AG09309 (cell line): ENCODE measurements at regions not wholly inside any gene's neighbourhood (a gene's known extent, or its start where the extent isn't known, plus 50 kb on each side); places are given as distances from the start of the nearest gene placed in this dataset.

Experiments used
- DNase-seq: peaks from one replicate; pipeline ENCODE4 v3.0.0-alpha.2; 2010; ENCODE audit warnings: low read depth
- H3K4me3 ChIP-seq: 2 replicates; pipeline ENCODE4 v1.5.1; 2011; ENCODE audit warnings: mild to moderate bottlenecking, low read depth, low read length, moderate library complexity; ENCODE audit not compliant: control insufficient read depth
- TF ChIP-seq, protein P1 (sequence below): IDR thresholded peaks from 2 replicates; pipeline ENCODE4 v1.5.1; 2011; ENCODE audit warnings: mild to moderate bottlenecking, low read depth, low read length, inconsistent platforms; ENCODE audit not compliant: insufficient read depth, control insufficient read depth; ENCODE audit errors: missing control alignments

DNA sequence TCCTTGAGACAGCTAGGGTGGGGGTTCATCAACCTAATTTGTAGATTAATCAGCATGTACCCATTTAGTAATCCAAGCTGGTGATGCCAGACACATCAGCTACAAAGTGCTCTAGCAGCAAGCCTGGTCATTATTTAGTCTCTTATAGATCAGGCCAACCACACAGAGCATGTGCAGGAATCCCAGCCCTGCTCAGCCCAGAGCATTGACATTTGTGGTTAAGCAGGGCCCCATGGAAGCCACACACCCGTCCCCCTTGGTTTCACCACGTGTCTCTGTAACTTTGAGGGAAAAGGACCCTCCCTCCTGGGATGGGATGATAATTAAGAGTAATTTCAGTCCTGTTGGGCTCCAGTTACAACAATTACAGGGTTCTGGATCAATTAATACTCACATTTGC, 268.8 kb upstream of the RPL38 start:
- TF ChIP-seq, protein P1, sequence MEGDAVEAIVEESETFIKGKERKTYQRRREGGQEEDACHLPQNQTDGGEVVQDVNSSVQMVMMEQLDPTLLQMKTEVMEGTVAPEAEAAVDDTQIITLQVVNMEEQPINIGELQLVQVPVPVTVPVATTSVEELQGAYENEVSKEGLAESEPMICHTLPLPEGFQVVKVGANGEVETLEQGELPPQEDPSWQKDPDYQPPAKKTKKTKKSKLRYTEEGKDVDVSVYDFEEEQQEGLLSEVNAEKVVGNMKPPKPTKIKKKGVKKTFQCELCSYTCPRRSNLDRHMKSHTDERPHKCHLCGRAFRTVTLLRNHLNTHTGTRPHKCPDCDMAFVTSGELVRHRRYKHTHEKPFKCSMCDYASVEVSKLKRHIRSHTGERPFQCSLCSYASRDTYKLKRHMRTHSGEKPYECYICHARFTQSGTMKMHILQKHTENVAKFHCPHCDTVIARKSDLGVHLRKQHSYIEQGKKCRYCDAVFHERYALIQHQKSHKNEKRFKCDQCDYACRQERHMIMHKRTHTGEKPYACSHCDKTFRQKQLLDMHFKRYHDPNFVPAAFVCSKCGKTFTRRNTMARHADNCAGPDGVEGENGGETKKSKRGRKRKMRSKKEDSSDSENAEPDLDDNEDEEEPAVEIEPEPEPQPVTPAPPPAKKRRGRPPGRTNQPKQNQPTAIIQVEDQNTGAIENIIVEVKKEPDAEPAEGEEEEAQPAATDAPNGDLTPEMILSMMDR, result no peak
- no peak for DNase-seq
- no peak overlapping the region for H3K4me3 ChIP-seq

- DNase-seq, result no peak
- no peak overlapping the region for H3K4me3 ChIP-seq
- TF ChIP-seq, protein P1, result no peak
These were observed 266.4 kb upstream of the RPL38 start for GRCh38 chr17:73936908-73937627.

DNA sequence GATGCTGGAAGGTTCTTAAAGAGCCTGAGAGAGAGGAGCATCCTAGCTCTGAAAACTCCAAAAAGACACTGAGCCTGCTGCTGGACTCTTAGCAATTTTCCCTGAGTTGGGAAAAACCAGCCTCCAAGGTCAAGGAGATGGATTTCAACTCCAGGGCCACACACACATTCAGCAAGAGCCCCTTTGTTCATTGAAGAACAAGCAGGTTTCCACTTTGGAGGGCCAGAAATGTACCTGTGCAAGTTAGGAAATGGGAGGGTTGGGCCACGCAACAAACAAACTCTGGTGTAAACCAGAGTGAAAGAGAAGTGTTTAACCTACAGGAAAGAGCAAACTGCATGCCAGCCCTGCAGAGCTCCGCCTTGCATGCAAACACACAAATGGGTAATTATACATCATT, 264.8 kb upstream of the RPL38 start:
- H3K4me3 ChIP-seq, result no peak overlapping the region
- TF ChIP-seq, protein P1, result no peak
- DNase-seq, result no peak

- no peak overlapping the region for H3K4me3 ChIP-seq
- TF ChIP-seq, protein P1, result no peak
- no peak for DNase-seq
These were observed 263.7 kb upstream of the RPL38 start for GRCh38 chr17:73939806-73940205.

DNA sequence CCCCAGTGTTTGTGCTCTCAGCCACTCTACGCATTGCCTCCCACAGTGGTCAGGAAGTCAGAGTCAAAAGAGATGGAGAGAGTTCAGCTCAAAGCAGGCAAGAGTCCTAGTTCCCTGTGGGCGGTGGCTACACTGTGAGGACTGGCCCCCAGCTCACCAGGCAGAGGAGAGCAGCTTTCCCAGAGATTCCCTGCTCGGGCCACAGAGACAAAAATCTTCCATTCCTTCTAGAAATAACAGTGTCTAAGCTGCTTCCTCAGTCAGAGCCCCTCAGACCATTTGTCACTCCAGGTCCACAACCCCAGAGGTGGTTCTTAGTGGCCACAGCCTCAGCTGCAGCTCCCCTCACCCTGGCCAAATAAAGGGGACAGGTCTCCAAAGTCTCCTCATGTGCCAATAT, 263.0 kb upstream of the RPL38 start:
- H3K4me3 ChIP-seq, result no peak overlapping the region

GRCh38 chr17:73941919-73942530, 261.5 kb upstream of the RPL38 start:
- no peak overlapping the region for H3K4me3 ChIP-seq
- TF ChIP-seq, protein P1, result no peak
- DNase-seq, result no peak

More for the DNA sequence above, 263.0 kb upstream of the RPL38 start:
- TF ChIP-seq, protein P1, result no peak
- DNase-seq, result no peak
